Fibroblast of lung (primary cell): ENCODE measurements at regions not wholly inside any gene's neighbourhood (a gene's known extent, or its start where the extent isn't known, plus 50 kb on each side); places are given as distances from the start of the nearest gene placed in this dataset.

ENCODE experiments used
- EZH2 ChIP-seq: IDR thresholded peaks from 2 replicates; pipeline ENCODE4 v1.5.1; 2012; ENCODE audit warnings: low read length, control low read depth, mild to moderate bottlenecking; ENCODE audit errors: missing control alignments
- TF ChIP-seq, protein P1 (sequence below), 2 donors: IDR thresholded peaks in 1 of 2; conservative IDR thresholded peaks in 1 of 2; 1 replicate in 1 of 2; 2 replicates in 1 of 2; pipeline ENCODE4 v1.5.1; 2011 to 2012; ENCODE audit warnings: low read length in 2 of 2, control low read depth in 1 of 2, inconsistent platforms in 1 of 2, low read depth in 1 of 2, mild to moderate bottlenecking in 1 of 2

DNA sequence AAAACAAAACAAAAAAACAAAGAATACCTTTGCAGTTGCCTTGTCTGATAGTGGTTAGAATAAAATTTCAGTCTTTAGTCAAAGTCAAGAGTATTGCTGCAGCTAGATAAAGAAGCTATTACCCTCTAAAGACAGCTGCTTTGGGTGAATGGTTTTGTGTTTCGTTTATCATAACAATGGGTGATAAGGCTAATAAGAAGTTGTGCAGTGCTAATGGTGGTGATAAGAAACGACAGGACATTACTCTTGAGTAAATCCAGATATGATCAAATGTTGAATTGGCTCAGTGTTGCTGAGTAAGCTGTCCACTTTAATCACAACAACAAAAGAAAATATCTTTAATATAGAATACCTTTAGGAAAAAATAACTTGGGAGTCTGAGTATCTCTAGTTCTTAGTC lies 1825.3 kb downstream of the SLITRK5 start:
- no peak for TF ChIP-seq EZH2
- TF ChIP-seq, protein P1, sequence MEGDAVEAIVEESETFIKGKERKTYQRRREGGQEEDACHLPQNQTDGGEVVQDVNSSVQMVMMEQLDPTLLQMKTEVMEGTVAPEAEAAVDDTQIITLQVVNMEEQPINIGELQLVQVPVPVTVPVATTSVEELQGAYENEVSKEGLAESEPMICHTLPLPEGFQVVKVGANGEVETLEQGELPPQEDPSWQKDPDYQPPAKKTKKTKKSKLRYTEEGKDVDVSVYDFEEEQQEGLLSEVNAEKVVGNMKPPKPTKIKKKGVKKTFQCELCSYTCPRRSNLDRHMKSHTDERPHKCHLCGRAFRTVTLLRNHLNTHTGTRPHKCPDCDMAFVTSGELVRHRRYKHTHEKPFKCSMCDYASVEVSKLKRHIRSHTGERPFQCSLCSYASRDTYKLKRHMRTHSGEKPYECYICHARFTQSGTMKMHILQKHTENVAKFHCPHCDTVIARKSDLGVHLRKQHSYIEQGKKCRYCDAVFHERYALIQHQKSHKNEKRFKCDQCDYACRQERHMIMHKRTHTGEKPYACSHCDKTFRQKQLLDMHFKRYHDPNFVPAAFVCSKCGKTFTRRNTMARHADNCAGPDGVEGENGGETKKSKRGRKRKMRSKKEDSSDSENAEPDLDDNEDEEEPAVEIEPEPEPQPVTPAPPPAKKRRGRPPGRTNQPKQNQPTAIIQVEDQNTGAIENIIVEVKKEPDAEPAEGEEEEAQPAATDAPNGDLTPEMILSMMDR (conservative IDR thresholded peaks at IDR 0.05 in 1 of 2, IDR thresholded peaks at IDR 0.05 in 1 of 2; ENCODE audit: low read depth in 1 of 2, low read length in 2 of 2), result no peak
